ENCODE measurements at regions not wholly inside any gene's neighbourhood (a gene's known extent, or its start where the extent isn't known, plus 50 kb on each side); places are given as distances from the start of the nearest gene placed in this dataset.

DNA sequence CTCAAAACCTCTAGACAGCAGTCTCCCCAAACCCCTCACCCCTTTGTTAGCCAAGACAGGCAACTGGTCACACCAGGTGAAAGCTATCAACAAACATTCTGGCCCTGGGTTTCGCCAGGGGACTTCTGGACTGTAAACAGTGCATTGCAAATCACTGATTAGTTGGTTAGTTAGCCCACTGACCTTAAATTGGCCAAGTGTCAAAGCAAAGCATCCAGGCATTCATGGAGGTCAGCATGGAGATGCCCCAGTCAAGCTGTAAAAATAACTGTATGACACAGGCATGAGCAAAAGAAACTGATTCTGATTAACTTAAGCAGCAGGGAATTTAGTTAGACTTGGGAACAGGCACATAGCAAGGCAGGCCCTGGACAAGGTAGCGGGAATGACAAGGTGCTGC is 156.0 kb upstream of the TTC29 start:
- TF ChIP-seq, protein P1, sequence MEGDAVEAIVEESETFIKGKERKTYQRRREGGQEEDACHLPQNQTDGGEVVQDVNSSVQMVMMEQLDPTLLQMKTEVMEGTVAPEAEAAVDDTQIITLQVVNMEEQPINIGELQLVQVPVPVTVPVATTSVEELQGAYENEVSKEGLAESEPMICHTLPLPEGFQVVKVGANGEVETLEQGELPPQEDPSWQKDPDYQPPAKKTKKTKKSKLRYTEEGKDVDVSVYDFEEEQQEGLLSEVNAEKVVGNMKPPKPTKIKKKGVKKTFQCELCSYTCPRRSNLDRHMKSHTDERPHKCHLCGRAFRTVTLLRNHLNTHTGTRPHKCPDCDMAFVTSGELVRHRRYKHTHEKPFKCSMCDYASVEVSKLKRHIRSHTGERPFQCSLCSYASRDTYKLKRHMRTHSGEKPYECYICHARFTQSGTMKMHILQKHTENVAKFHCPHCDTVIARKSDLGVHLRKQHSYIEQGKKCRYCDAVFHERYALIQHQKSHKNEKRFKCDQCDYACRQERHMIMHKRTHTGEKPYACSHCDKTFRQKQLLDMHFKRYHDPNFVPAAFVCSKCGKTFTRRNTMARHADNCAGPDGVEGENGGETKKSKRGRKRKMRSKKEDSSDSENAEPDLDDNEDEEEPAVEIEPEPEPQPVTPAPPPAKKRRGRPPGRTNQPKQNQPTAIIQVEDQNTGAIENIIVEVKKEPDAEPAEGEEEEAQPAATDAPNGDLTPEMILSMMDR (conservative IDR thresholded peaks at IDR 0.05; ENCODE audit: low read length): no peak
- no peak for TF ChIP-seq EZH2phosphoT487 (IDR thresholded peaks at IDR 0.05; ENCODE audit: borderline replicate concordance)

All from Loucy (cell line).